Hepatocyte (in vitro differentiated cells): ENCODE measurements at regions not wholly inside any gene's neighbourhood (a gene's known extent, or its start where the extent isn't known, plus 50 kb on each side); places are given as distances from the start of the nearest gene placed in this dataset.

ENCODE experiments used
- DNase-seq: peaks from one replicate; pipeline ENCODE4 v3.0.0-alpha.2; 2016; ENCODE audit warnings: low spot score
- H2AFZ ChIP-seq: fragments of 200-600 bp; sonication (generic); 2 replicates; pipeline ENCODE4 v1.6.0; 2016; ENCODE audit warnings: antibody characterized with exemption, mild to moderate bottlenecking
- H3K27ac ChIP-seq: fragments of 200-600 bp; sonication (generic); 2 replicates; pipeline ENCODE4 v1.5.1; 2016; ENCODE audit warnings: mild to moderate bottlenecking
- H3K27me3 ChIP-seq: fragments of 200-600 bp; sonication (generic); 2 replicates; pipeline ENCODE4 v1.6.1; 2016
- H3K36me3 ChIP-seq: fragments of 200-600 bp; sonication (generic); replicated peaks from 2 replicates; pipeline ENCODE4 v1.5.1; 2016; ENCODE audit warnings: low read depth; ENCODE audit not compliant: insufficient read depth
- H3K4me1 ChIP-seq: fragments of 200-600 bp; sonication (generic); 2 replicates; pipeline ENCODE4 v1.5.1; 2016; ENCODE audit warnings: mild to moderate bottlenecking, moderate library complexity; ENCODE audit not compliant: insufficient read depth
- H3K4me2 ChIP-seq: fragments of 200-600 bp; sonication (generic); 2 replicates; pipeline ENCODE4 v1.6.0; 2016
- H3K4me3 ChIP-seq: fragments of 200-600 bp; sonication (generic); 2 replicates; pipeline ENCODE4 v1.5.1; 2016; ENCODE audit warnings: mild to moderate bottlenecking
- H3K79me2 ChIP-seq: fragments of 200-600 bp; sonication (generic); 2 replicates; pipeline ENCODE4 v1.6.0; 2017; ENCODE audit warnings: mild to moderate bottlenecking
- H3K9me2 ChIP-seq: fragments of 200-600 bp; sonication (generic); replicated peaks from 2 replicates; pipeline ENCODE4 v1.6.0; 2017; ENCODE audit warnings: mild to moderate bottlenecking; ENCODE audit not compliant: insufficient read depth
- H3K9me3 ChIP-seq: fragments of 200-600 bp; sonication (generic); 2 replicates; pipeline ENCODE4 v1.5.1; 2016; ENCODE audit warnings: low read depth, mild to moderate bottlenecking
- H4K20me1 ChIP-seq: fragments of 200-600 bp; sonication (generic); 2 replicates; pipeline ENCODE4 v1.6.0; 2016; ENCODE audit warnings: mild to moderate bottlenecking; ENCODE audit not compliant: insufficient read depth, poor library complexity, severe bottlenecking
- EZH2 ChIP-seq: fragments of 200-600 bp; sonication (generic); IDR thresholded peaks from 2 replicates; pipeline ENCODE4 v1.6.1; 2016; ENCODE audit warnings: antibody characterized with exemption, mild to moderate bottlenecking, borderline replicate concordance
- EZH2phosphoT487 ChIP-seq: fragments of 200-600 bp; sonication (generic); IDR thresholded peaks from one replicate; pipeline ENCODE4 v1.6.1; 2018; ENCODE audit warnings: antibody characterized with exemption, mild to moderate bottlenecking, low read depth, moderate library complexity; ENCODE audit not compliant: unreplicated experiment, severe bottlenecking
- WGBS: methylation state at CpG from one replicate; pipeline ENCODE4 v1.1.6; 2016; ENCODE audit warnings: low lambda C conversion rate; ENCODE audit errors: missing lambda C conversion rate; 5-methylcytosine and 5-hydroxymethylcytosine counted together
- TF ChIP-seq, protein P1 (sequence below): fragments of 200-600 bp; sonication (generic); IDR thresholded peaks from 2 replicates; pipeline ENCODE4 v1.5.1; 2016; ENCODE audit warnings: antibody characterized with exemption, mild to moderate bottlenecking; ENCODE audit not compliant: poor library complexity

DNA sequence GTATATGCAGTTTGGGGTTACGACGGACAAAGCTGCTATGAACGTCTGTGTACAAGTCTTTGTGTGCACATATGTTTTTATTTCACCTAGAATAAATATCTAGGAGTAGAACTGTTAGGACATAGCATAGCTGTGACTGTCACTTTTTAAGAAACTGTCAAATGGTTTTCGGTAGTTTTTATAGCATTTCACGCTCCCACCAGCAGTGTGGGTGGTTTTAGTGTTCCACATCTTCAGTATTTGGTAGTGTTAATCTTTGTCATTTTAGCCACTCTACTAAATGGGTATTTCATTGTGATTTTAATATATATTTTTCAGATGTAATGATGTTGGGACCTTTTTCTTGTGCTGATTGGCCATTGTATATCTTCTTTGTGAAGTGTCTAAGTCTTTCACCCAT, 109.1 kb upstream of the BCAT1 start:
- Histone ChIP-seq H3K4me1 (no peaks in the 10 kb centered on the region), H3K4me3 (no peak overlapping the region), H3K36me3 (no peaks in the 10 kb centered on the region), H3K4me2 (no peak overlapping the region), H2AFZ (no peak overlapping the region), H3K79me2 (no peaks in the 10 kb centered on the region), H3K9me3 (no peaks in the 10 kb centered on the region), H3K27me3 (no peaks in the 10 kb centered on the region), H4K20me1 (no peaks in the 10 kb centered on the region), H3K9me2 (no peaks in the 10 kb centered on the region), H3K27ac (no peak overlapping the region)
- TF ChIP-seq EZH2phosphoT487 = no peak
- TF ChIP-seq EZH2 = no peak
- TF ChIP-seq, protein P1, sequence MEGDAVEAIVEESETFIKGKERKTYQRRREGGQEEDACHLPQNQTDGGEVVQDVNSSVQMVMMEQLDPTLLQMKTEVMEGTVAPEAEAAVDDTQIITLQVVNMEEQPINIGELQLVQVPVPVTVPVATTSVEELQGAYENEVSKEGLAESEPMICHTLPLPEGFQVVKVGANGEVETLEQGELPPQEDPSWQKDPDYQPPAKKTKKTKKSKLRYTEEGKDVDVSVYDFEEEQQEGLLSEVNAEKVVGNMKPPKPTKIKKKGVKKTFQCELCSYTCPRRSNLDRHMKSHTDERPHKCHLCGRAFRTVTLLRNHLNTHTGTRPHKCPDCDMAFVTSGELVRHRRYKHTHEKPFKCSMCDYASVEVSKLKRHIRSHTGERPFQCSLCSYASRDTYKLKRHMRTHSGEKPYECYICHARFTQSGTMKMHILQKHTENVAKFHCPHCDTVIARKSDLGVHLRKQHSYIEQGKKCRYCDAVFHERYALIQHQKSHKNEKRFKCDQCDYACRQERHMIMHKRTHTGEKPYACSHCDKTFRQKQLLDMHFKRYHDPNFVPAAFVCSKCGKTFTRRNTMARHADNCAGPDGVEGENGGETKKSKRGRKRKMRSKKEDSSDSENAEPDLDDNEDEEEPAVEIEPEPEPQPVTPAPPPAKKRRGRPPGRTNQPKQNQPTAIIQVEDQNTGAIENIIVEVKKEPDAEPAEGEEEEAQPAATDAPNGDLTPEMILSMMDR = no peak
- no peak for DNase-seq
- WGBS = 88% methylated on average over 5 of the region's 5 CpGs

DNA sequence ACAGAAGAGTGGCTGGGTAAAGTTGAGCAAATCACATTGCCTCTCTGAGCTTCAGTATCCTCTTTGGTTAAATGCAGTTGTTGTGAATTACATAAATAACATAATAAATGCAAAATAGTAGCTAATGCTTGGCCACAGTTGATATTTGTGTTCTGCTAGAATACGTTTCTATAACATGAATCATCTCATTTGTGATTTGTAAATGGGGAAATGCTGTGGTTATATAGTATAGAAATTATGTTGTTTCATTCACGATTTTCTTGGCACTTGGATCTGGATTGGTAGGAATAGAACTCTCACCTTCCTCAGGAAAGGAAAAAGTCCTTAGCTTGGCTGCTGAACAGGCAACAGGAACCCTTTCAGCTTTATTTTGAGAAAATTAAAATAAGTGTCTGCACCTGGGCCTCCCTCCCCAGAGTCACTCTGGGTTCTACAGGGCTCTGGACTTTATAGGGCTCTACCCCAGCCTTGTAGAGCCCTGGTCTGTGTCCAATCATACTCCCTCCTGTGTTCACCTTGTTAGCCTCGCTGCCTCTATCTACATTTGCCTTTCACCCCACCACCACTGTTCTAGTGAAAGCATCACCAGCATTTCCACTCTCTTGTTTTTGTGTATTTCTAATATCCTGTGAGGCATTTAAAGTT, 107.7 kb upstream of the BCAT1 start:
- Histone ChIP-seq H3K27ac (no peak overlapping the region), H3K79me2 (no peaks in the 10 kb centered on the region), H3K4me1 (no peaks in the 10 kb centered on the region), H3K4me2 (no peak overlapping the region), H4K20me1 (no peaks in the 10 kb centered on the region), H3K36me3 (no peaks in the 10 kb centered on the region), H3K27me3 (no peaks in the 10 kb centered on the region), H2AFZ (no peak overlapping the region), H3K4me3 (no peak overlapping the region), H3K9me2 (no peaks in the 10 kb centered on the region), H3K9me3 (no peaks in the 10 kb centered on the region)
- 90% methylated on average over 3 of the region's 3 CpGs for WGBS
- no peak for DNase-seq
- TF ChIP-seq EZH2 = no peak
- TF ChIP-seq EZH2phosphoT487 = no peak
- TF ChIP-seq, protein P1 = no peak

DNA sequence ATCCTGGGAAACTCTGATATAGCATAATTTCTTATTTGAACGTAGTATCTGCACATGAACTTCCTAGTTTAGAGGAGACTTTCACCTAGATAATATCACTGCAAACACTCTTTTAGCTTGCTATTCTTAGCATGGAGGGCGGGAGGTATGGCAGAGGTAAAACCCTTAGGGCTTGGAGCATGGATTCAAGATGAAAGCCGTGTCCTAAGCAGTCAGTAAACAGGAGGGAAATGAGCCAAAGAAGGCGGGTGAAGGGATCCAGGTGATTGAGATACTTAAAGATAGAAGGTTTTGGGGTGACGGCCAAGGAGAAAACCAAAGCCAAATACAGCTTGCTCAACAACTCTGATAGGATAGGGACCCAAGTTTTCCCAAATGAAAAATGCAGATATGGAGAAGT, 107.1 kb upstream of the BCAT1 start:
- Histone ChIP-seq H3K27ac (no peak overlapping the region), H3K36me3 (no peaks in the 10 kb centered on the region), H3K27me3 (no peaks in the 10 kb centered on the region), H3K9me2 (no peaks in the 10 kb centered on the region), H2AFZ (no peak overlapping the region), H3K4me2 (no peak overlapping the region), H3K4me1 (no peaks in the 10 kb centered on the region), H3K79me2 (no peaks in the 10 kb centered on the region), H3K9me3 (no peaks in the 10 kb centered on the region), H4K20me1 (no peaks in the 10 kb centered on the region), H3K4me3 (no peak overlapping the region)
- DNase-seq = no peak
- 73% methylated on average over 5 of the region's 5 CpGs for WGBS
- TF ChIP-seq EZH2 = no peak
- TF ChIP-seq, protein P1 = no peak
- no peak for TF ChIP-seq EZH2phosphoT487
